ENCODE measurements at regions not wholly inside any gene's neighbourhood (a gene's known extent, or its start where the extent isn't known, plus 50 kb on each side); places are given as distances from the start of the nearest gene placed in this dataset.

- TF ChIP-seq ELK1 (CRISPR knock-in tag; IDR thresholded peaks at IDR 0.05): no peak
- TF ChIP-seq CBFA2T3 (IDR thresholded peaks at IDR 0.05): no peak
- no peak for TF ChIP-seq STAG1 (CRISPR knock-in tag; IDR thresholded peaks at IDR 0.05; ENCODE audit: borderline replicate concordance)
- TF ChIP-seq NR1H2 (CRISPR knock-in tag; IDR thresholded peaks at IDR 0.05): no peak
- no peak for TF ChIP-seq USF1 (CRISPR knock-in tag; IDR thresholded peaks at IDR 0.05)
- TF ChIP-seq SIN3A (IDR thresholded peaks at IDR 0.05; ENCODE audit: borderline replicate concordance in 2 of 2, control insufficient read depth in 1 of 2, low read depth in 2 of 2, low read length in 2 of 2): no peak
- no peak for TF ChIP-seq CTCF (IDR thresholded peaks at IDR 0.05 in 2 of 3, conservative IDR thresholded peaks at IDR 0.05 in 1 of 3; ENCODE audit: insufficient read depth in 2 of 3, low read depth in 1 of 3, low read length in 3 of 3)
- TF ChIP-seq SIN3B (IDR thresholded peaks at IDR 0.05; ENCODE audit: low read depth): no peak
- TF ChIP-seq PTRF (tag; IDR thresholded peaks at IDR 0.05): no peak
These were observed 354.7 kb upstream of the KHDRBS2 start for GRCh38 chr6:62640749-62641148.

All from K562 (cell line).